ENCODE measurements at regions not wholly inside any gene's neighbourhood (a gene's known extent, or its start where the extent isn't known, plus 50 kb on each side); places are given as distances from the start of the nearest gene placed in this dataset.

GRCh38 chr13:111970494-111971141 is 96.3 kb upstream of the SOX1 start:
- TF ChIP-seq POLR2A (IDR thresholded peaks at IDR 0.05) (no peak), CTCF (IDR thresholded peaks at IDR 0.05) (no peak)
